Endodermal cell (in vitro differentiated cells): ENCODE measurements at regions not wholly inside any gene's neighbourhood (a gene's known extent, or its start where the extent isn't known, plus 50 kb on each side); places are given as distances from the start of the nearest gene placed in this dataset.

Experiments
- DNase-seq: peaks from one replicate; pipeline ENCODE4 v3.0.0-alpha.2; 2017
- H3K27ac ChIP-seq: 2 replicates; pipeline ENCODE4 v1.5.1; 2013; ENCODE audit warnings: mild to moderate bottlenecking, low read depth, low read length, moderate library complexity
- H3K27me3 ChIP-seq: 2 replicates; pipeline ENCODE4 v1.6.1; 2013; ENCODE audit warnings: mild to moderate bottlenecking, low read length, moderate library complexity; ENCODE audit not compliant: insufficient read depth, control insufficient read depth, poor library complexity, severe bottlenecking
- H3K36me3 ChIP-seq: 2 replicates; pipeline ENCODE4 v1.7.0; 2013; ENCODE audit warnings: mild to moderate bottlenecking, low read length, moderate library complexity; ENCODE audit not compliant: control insufficient read depth, insufficient read depth
- H3K4me1 ChIP-seq: one replicate; pipeline ENCODE4 v1.7.0; 2013; ENCODE audit warnings: low read length; ENCODE audit not compliant: control insufficient read depth, insufficient read depth
- H3K4me3 ChIP-seq: 2 replicates; pipeline ENCODE4 v1.5.1; 2013; ENCODE audit warnings: mild to moderate bottlenecking, low read length, moderate library complexity
- H3K9ac ChIP-seq: 2 replicates; pipeline ENCODE4 v1.6.1; 2013; ENCODE audit warnings: mild to moderate bottlenecking, low read length, moderate library complexity; ENCODE audit not compliant: poor library complexity, severe bottlenecking; ENCODE audit errors: extremely low read depth
- H3K9me3 ChIP-seq: 2 replicates; pipeline ENCODE4 v1.6.1; 2013; ENCODE audit warnings: mild to moderate bottlenecking, low read length, moderate library complexity; ENCODE audit not compliant: control insufficient read depth
- H3K27ac Mint-ChIP-seq: 2 replicates; pipeline ENCODE4 v1.8.0; 2020; ENCODE audit warnings: mixed read lengths
- H3K27me3 Mint-ChIP-seq: 2 replicates; pipeline ENCODE4 v1.8.0; 2021; ENCODE audit warnings: mild to moderate bottlenecking, mixed read lengths; ENCODE audit not compliant: insufficient read depth
- H3K36me3 Mint-ChIP-seq: 2 replicates; pipeline ENCODE4 v1.8.0; 2020; ENCODE audit warnings: low read depth, mixed read lengths
- H3K4me1 Mint-ChIP-seq: 2 replicates; pipeline ENCODE4 v1.8.0; 2020; ENCODE audit warnings: mixed read lengths
- H3K4me3 Mint-ChIP-seq: 2 replicates; pipeline ENCODE4 v1.8.0; 2020; ENCODE audit warnings: mild to moderate bottlenecking, moderate library complexity, mixed read lengths
- H3K9me3 Mint-ChIP-seq: 2 replicates; pipeline ENCODE4 v1.8.0; 2020; ENCODE audit warnings: mild to moderate bottlenecking, mixed read lengths
- CTCF ChIP-seq: fragments of 200-600 bp; sonication (generic); conservative IDR thresholded peaks from 2 replicates; pipeline ENCODE4 v1.5.0; 2021; ENCODE audit warnings: antibody characterized with exemption, mild to moderate bottlenecking
- WGBS, 2 experiments: methylation state at CpG; one replicate each; pipeline versions ENCODE4 v1.1.5 to v1.1.7; 2013; ENCODE audit warnings: missing lambda C conversion rate in 2 of 2, mixed read lengths in 1 of 2; ENCODE audit not compliant: insufficient coverage in 1 of 2, insufficient read length in 1 of 2; 5-methylcytosine and 5-hydroxymethylcytosine counted together

GRCh38 chr3:34247401-34247800 is 449.0 kb downstream of the PDCD6IP start:
- no peaks in the 10 kb centered on the region for H3K27me3 ChIP-seq
- no peak for DNase-seq
- Mint-ChIP-seq H3K36me3 (no peaks in the 10 kb centered on the region), H3K9me3 (no peaks in the 10 kb centered on the region), H3K27ac (no peak overlapping the region), H3K4me1 (peaks cover 9% of the 10 kb centered on the region), H3K27me3 (peaks cover 3% of the 10 kb centered on the region), H3K4me3 (no peak overlapping the region)
- H3K27ac ChIP-seq: no peak overlapping the region
- H3K4me3 ChIP-seq: no peak overlapping the region
- WGBS, 2 experiments: 100% methylated on average over 1 of the region's 1 CpG; no CpG with 5 or more reads in 1 of the 2 experiments
- no peak for TF ChIP-seq CTCF
- no peaks in the 10 kb centered on the region for H3K4me1 ChIP-seq
- no peaks in the 10 kb centered on the region for H3K9me3 ChIP-seq
- H3K36me3 ChIP-seq: no peaks in the 10 kb centered on the region
- H3K9ac ChIP-seq: no peak overlapping the region

GRCh38 chr3:34248352-34248751 is 449.9 kb downstream of the PDCD6IP start:
- WGBS, 2 experiments: 78% methylated on average over 2 of the region's 2 CpGs; no CpG with 5 or more reads in 1 of the 2 experiments
- no peak overlapping the region for H3K27ac ChIP-seq
- Mint-ChIP-seq H3K4me3 (no peak overlapping the region), H3K27ac (no peak overlapping the region), H3K4me1 (peaks cover 18% of the 10 kb centered on the region), H3K9me3 (no peaks in the 10 kb centered on the region), H3K36me3 (no peaks in the 10 kb centered on the region), H3K27me3 (peaks cover 3% of the 10 kb centered on the region)
- no peaks in the 10 kb centered on the region for H3K27me3 ChIP-seq
- H3K36me3 ChIP-seq: no peaks in the 10 kb centered on the region
- H3K9ac ChIP-seq: no peak overlapping the region
- no peak overlapping the region for H3K4me3 ChIP-seq
- TF ChIP-seq CTCF: no peak
- no peaks in the 10 kb centered on the region for H3K4me1 ChIP-seq
- H3K9me3 ChIP-seq: no peaks in the 10 kb centered on the region
- DNase-seq: no peak

DNA sequence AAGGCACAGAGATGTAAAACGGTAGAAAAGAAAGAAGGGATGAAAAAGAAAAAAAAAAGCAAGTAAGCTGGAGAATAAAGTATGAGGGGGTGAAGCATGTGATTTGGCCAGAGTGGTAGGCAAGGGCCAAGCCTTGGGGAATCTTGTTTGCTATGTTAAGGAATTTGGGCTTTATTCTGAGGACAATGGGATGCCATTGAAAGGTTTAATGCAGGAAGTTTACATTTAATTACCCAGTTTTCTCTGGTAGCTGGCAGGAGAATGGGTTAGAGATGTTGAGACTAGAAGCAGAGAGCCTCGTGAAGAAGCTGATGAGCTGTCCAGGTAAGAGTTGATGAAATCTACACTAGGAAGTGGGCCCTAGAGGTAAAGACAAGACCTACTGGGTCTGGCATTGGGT is 455.9 kb downstream of the PDCD6IP start:
- H3K36me3 Mint-ChIP-seq: no peaks in the 10 kb centered on the region
- H3K9ac ChIP-seq: no peak overlapping the region
- no peak overlapping the region for H3K4me3 ChIP-seq
- no peaks in the 10 kb centered on the region for H3K27me3 ChIP-seq
- H3K9me3 Mint-ChIP-seq: no peaks in the 10 kb centered on the region
- no peak for TF ChIP-seq CTCF
- peak overlapping the region; percentile 46 for H3K27ac Mint-ChIP-seq
- H3K27me3 Mint-ChIP-seq: no peaks in the 10 kb centered on the region
- H3K36me3 ChIP-seq: no peaks in the 10 kb centered on the region
- no peak for DNase-seq
- 65 to 80% methylated on average over 2 of the region's 2 CpGs for WGBS, 2 experiments
- H3K4me3 Mint-ChIP-seq: no peak overlapping the region
- H3K4me1 Mint-ChIP-seq: peaks cover 65% of the 10 kb centered on the region
- no peak overlapping the region for H3K27ac ChIP-seq
- H3K4me1 ChIP-seq: peaks cover 14% of the 10 kb centered on the region
- H3K9me3 ChIP-seq: no peaks in the 10 kb centered on the region
